ENCODE measurements at regions not wholly inside any gene's neighbourhood (a gene's known extent, or its start where the extent isn't known, plus 50 kb on each side); places are given as distances from the start of the nearest gene placed in this dataset.
A peak's percentile ranks its signal among the peaks of the same experiment; 100 is the strongest.
"Not testable (repeated sequence)": the region's sequence is repeated elsewhere in the genome, so short reads cannot be mapped to it uniquely, and the experiment has no call there.

GRCh38 chr2:20499387-20499786, 52.5 kb downstream of the RHOB start:
- DNase-seq (ENCODE audit: low read depth in 4 of 4, low spot score in 1 of 4), result no peak

GRCh38 chr2:20501974-20502373, 55.1 kb downstream of the RHOB start:
- DNase-seq (ENCODE audit: low read depth in 4 of 4, low spot score in 1 of 4), result no peak

- DNase-seq (ENCODE audit: low read depth in 4 of 4, low spot score in 1 of 4), result not testable (repeated sequence)
Measured at GRCh38 chr2:20502496-20502895, 55.6 kb downstream of the RHOB start.

GRCh38 chr2:20504174-20504573, 57.3 kb downstream of the RHOB start:
- DNase-seq (ENCODE audit: low read depth in 4 of 4, low spot score in 1 of 4), result no peak

- DNase-seq (ENCODE audit: low read depth in 4 of 4, low spot score in 1 of 4), result no peak
Measured at GRCh38 chr2:20506201-20506685, 59.4 kb downstream of the RHOB start.

GRCh38 chr2:20507166-20507692, 60.4 kb downstream of the RHOB start:
- DNase-seq (ENCODE audit: low read depth in 4 of 4, low spot score in 1 of 4), result peak in 1 of 4 experiments; percentile 3

- no peak for DNase-seq (ENCODE audit: low read depth in 4 of 4, low spot score in 1 of 4)
Measured at GRCh38 chr2:20507711-20508110, 60.8 kb downstream of the RHOB start.

GRCh38 chr2:20509301-20509769, 62.5 kb downstream of the RHOB start:
- DNase-seq (ENCODE audit: low read depth in 4 of 4, low spot score in 1 of 4), result no peak

GRCh38 chr2:20509770-20510490, 63.1 kb downstream of the RHOB start:
- DNase-seq (ENCODE audit: low read depth in 4 of 4, low spot score in 1 of 4), result no peak

GRCh38 chr2:20511130-20511529, 64.3 kb downstream of the RHOB start:
- DNase-seq (ENCODE audit: low read depth in 4 of 4, low spot score in 1 of 4), result no peak

- DNase-seq (ENCODE audit: low read depth in 4 of 4, low spot score in 1 of 4), result no peak
Measured at GRCh38 chr2:20512061-20512605, 65.3 kb downstream of the RHOB start.

GRCh38 chr2:20513946-20514345, 67.1 kb downstream of the RHOB start:
- DNase-seq (ENCODE audit: low read depth in 4 of 4, low spot score in 1 of 4), result no peak

GRCh38 chr2:20514596-20515269, 67.9 kb downstream of the RHOB start:
- DNase-seq (ENCODE audit: low read depth in 4 of 4, low spot score in 1 of 4), result no peak

- DNase-seq (ENCODE audit: low read depth in 4 of 4, low spot score in 1 of 4), result no peak
Measured at GRCh38 chr2:20515290-20516220, 68.7 kb downstream of the RHOB start.

- no peak for DNase-seq (ENCODE audit: low read depth in 4 of 4, low spot score in 1 of 4)
Measured at GRCh38 chr2:20516291-20516645, 69.4 kb downstream of the RHOB start.

GRCh38 chr2:20516646-20517341, 69.9 kb downstream of the RHOB start:
- DNase-seq (ENCODE audit: low read depth in 4 of 4, low spot score in 1 of 4), result no peak

- no peak for DNase-seq (ENCODE audit: low read depth in 4 of 4, low spot score in 1 of 4)
Measured at GRCh38 chr2:20519309-20519708, 72.4 kb downstream of the RHOB start.

- no peak for DNase-seq (ENCODE audit: low read depth in 4 of 4, low spot score in 1 of 4)
Measured at GRCh38 chr2:20520128-20520527, 73.3 kb downstream of the RHOB start.

- no peak for DNase-seq (ENCODE audit: low read depth in 4 of 4, low spot score in 1 of 4)
Measured at GRCh38 chr2:20521193-20521592, 74.3 kb downstream of the RHOB start.

- DNase-seq (ENCODE audit: low read depth in 4 of 4, low spot score in 1 of 4), result no peak
Measured at GRCh38 chr2:20521682-20522189, 74.9 kb downstream of the RHOB start.
